ENCODE measurements at regions not wholly inside any gene's neighbourhood (a gene's known extent, or its start where the extent isn't known, plus 50 kb on each side); places are given as distances from the start of the nearest gene placed in this dataset.

DNA sequence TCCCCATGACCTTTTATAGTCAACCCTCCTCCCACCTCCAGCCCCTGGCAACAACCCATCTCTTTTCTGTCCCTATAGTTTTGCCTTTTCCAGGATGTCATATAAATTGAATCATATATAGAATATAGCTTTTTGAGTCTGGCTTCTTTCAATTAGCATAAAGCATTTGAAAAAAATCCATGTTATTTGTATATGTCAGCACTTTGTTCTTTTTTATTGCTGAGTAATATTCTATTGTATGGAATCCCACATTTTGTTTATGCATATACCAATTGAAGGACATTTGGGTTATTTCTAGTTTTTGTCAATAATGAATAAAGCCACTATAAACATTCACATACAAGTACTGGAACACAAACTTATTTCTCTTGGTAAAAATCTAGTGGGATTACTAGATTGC is 58.0 kb upstream of the SSR3 start:
- in situ Hi-C loops (cut with MboI) = no loop called here
- H4K20me1 ChIP-seq (ENCODE audit: control insufficient read depth, insufficient read depth) = no peaks in the 10 kb centered on the region
- H3K4me1 ChIP-seq (ENCODE audit: control insufficient read depth, insufficient read depth, low read length) = peaks cover 5% of the 10 kb centered on the region; the same call in 1 of the 2 replicates
- no peak overlapping the region for H2AFZ ChIP-seq (ENCODE audit: control insufficient read depth, low read depth, low read length)
- ATAC-seq (no peak), DNase-seq (ENCODE audit: low read depth, low spot score) (no peak), FAIRE-seq (no peak)
- H3K4me2 ChIP-seq (ENCODE audit: control insufficient read depth, insufficient read depth) = no peak overlapping the region
- H3K9me3 ChIP-seq (replicated peaks; ENCODE audit: control insufficient read depth, insufficient read depth, low read length) = no peaks in the 10 kb centered on the region
- H3K27ac ChIP-seq (ENCODE audit: control insufficient read depth, insufficient read depth) = no peak overlapping the region
- H3K36me3 ChIP-seq (ENCODE audit: control insufficient read depth in 2 of 2, insufficient read depth in 2 of 2, low read length in 1 of 2) = no peaks in the 10 kb centered on the region; a peak in 1 of 4 replicates
- no peak overlapping the region for H3K9ac ChIP-seq (ENCODE audit: control insufficient read depth, insufficient read depth, low read length)
- no peak overlapping the region for H3K4me3 ChIP-seq
- TF ChIP-seq TCF12 (IDR thresholded peaks at IDR 0.05; ENCODE audit: low read depth, low read length) = no peak
- no peak for TF ChIP-seq CHD1 (IDR thresholded peaks at IDR 0.05; ENCODE audit: low read depth, low read length)
- TF ChIP-seq GATAD2B (conservative IDR thresholded peaks at IDR 0.05; ENCODE audit: low read depth) = no peak
- TF ChIP-seq, protein P1, sequence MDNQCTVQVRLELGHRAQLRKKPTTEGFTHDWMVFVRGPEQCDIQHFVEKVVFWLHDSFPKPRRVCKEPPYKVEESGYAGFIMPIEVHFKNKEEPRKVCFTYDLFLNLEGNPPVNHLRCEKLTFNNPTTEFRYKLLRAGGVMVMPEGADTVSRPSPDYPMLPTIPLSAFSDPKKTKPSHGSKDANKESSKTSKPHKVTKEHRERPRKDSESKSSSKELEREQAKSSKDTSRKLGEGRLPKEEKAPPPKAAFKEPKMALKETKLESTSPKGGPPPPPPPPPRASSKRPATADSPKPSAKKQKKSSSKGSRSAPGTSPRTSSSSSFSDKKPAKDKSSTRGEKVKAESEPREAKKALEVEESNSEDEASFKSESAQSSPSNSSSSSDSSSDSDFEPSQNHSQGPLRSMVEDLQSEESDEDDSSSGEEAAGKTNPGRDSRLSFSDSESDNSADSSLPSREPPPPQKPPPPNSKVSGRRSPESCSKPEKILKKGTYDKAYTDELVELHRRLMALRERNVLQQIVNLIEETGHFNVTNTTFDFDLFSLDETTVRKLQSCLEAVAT (IDR thresholded peaks at IDR 0.05) = no peak
- no peak for TF ChIP-seq YBX1 (IDR thresholded peaks at IDR 0.05)
- no peak for TF ChIP-seq TCF7 (IDR thresholded peaks at IDR 0.05; ENCODE audit: borderline replicate concordance)
- TF ChIP-seq, protein P2, sequence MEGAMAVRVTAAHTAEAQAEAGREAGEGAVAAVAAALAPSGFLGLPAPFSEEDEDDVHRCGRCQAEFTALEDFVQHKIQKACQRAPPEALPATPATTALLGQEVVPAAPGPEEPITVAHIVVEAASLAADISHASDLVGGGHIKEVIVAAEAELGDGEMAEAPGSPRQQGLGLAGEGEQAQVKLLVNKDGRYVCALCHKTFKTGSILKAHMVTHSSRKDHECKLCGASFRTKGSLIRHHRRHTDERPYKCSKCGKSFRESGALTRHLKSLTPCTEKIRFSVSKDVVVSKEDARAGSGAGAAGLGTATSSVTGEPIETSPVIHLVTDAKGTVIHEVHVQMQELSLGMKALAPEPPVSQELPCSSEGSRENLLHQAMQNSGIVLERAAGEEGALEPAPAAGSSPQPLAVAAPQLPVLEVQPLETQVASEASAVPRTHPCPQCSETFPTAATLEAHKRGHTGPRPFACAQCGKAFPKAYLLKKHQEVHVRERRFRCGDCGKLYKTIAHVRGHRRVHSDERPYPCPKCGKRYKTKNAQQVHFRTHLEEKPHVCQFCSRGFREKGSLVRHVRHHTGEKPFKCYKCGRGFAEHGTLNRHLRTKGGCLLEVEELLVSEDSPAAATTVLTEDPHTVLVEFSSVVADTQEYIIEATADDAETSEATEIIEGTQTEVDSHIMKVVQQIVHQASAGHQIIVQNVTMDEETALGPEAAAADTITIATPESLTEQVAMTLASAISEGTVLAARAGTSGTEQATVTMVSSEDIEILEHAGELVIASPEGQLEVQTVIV (IDR thresholded peaks at IDR 0.05; ENCODE audit: borderline replicate concordance, partially characterized antibody) = no peak
- no peak for TF ChIP-seq SMC3 (IDR thresholded peaks at IDR 0.05; ENCODE audit: borderline replicate concordance, low read length)
- BruUV-seq (replicated peaks) = no TSS peak
- CTCF ChIA-PET = interaction anchor here (1.1 to 1.4 kb wide), 3 partner anchors 9 to 49 kb away, joined by 3 to 5 read pairs (median 4); no protein-coding TSS in a partner anchor
- intact Hi-C loops (cut with micrococcal nuclease; ENCODE audit: unreplicated experiment) = no loop called here
- no peaks in the 10 kb centered on the region for H3K27me3 ChIP-seq (replicated peaks in 1 of 2; ENCODE audit: control insufficient read depth in 2 of 2, insufficient read depth in 2 of 2, low read length in 1 of 2)
- H3K79me2 ChIP-seq (ENCODE audit: control insufficient read depth, insufficient read depth, low read length) = no peaks in the 10 kb centered on the region
- SMC1A ChIA-PET (ENCODE audit: uncharacterized antibody, unreplicated experiment) = interaction anchor here (0.8 to 1.2 kb wide), 3 partner anchors 23 to 38 kb away, joined by 3 to 5 read pairs (median 3); no protein-coding TSS in a partner anchor
- POLR2A ChIA-PET = interaction anchor here (1.6 kb wide), 1 partner anchor 25 kb away, joined by 4 read pairs; no protein-coding TSS in a partner anchor
- RAD21 ChIA-PET (ENCODE audit: unreplicated experiment) = no interaction called here

Measured in GM12878 (cell line).